ENCODE measurements at regions not wholly inside any gene's neighbourhood (a gene's known extent, or its start where the extent isn't known, plus 50 kb on each side); places are given as distances from the start of the nearest gene placed in this dataset.

DNA sequence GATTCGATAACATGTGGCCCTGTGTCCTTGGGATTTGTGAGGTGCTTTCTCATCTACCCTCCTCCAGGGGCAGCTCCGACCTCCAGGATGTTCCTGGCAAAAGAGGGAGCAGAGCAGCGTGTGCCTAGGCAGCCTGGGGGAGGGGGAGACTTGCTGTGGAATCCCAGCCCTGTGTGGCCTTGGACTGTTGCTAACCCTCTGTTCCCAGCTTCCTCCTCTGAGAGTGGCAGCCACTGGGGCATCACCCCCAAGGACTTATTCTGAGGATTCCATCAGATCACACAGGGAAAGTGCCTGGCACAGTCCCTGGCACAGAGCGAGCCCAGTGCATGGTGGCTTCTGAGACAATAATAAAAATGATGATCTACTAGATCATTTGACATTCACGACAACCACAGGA lies 265.1 kb upstream of the MVB12B start:
- no peak overlapping the region for H3K4me2 ChIP-seq (replicated peaks; ENCODE audit: extremely low read depth, low read length, poor library complexity, severe bottlenecking)
- H2AFZ ChIP-seq (ENCODE audit: insufficient read depth, low read depth, low read length, poor library complexity, severe bottlenecking), result no peak overlapping the region
- intact Hi-C loops (cut with micrococcal nuclease), result no loop called here
- TF ChIP-seq, protein P1, sequence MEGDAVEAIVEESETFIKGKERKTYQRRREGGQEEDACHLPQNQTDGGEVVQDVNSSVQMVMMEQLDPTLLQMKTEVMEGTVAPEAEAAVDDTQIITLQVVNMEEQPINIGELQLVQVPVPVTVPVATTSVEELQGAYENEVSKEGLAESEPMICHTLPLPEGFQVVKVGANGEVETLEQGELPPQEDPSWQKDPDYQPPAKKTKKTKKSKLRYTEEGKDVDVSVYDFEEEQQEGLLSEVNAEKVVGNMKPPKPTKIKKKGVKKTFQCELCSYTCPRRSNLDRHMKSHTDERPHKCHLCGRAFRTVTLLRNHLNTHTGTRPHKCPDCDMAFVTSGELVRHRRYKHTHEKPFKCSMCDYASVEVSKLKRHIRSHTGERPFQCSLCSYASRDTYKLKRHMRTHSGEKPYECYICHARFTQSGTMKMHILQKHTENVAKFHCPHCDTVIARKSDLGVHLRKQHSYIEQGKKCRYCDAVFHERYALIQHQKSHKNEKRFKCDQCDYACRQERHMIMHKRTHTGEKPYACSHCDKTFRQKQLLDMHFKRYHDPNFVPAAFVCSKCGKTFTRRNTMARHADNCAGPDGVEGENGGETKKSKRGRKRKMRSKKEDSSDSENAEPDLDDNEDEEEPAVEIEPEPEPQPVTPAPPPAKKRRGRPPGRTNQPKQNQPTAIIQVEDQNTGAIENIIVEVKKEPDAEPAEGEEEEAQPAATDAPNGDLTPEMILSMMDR (IDR thresholded peaks at IDR 0.05), result no peak
- no peak overlapping the region for H3K4me3 ChIP-seq (replicated peaks in 1 of 3; ENCODE audit: low read depth in 2 of 3, low read length in 3 of 3)
- no peaks in the 10 kb centered on the region for H3K36me3 ChIP-seq (replicated peaks in 1 of 2; ENCODE audit: control insufficient read depth in 1 of 2, insufficient read depth in 2 of 2, low read length in 2 of 2)
- no peaks in the 10 kb centered on the region for H3K4me1 ChIP-seq (ENCODE audit: control insufficient read depth in 1 of 2, insufficient read depth in 2 of 2, low read length in 2 of 2)
- H3K9me3 ChIP-seq (replicated peaks in 1 of 2; ENCODE audit: control insufficient read depth in 1 of 2, insufficient read depth in 1 of 2, low read length in 2 of 2), result no peaks in the 10 kb centered on the region
- Mint-ChIP-seq H3K36me3 (no peaks in the 10 kb centered on the region), H3K27ac (no peak overlapping the region), H3K4me3 (no peak overlapping the region), H3K27me3 (ENCODE audit: low read depth in 3 of 3) (peaks cover 5 to 11% (median 10%) of the 10 kb centered on the region in 3 donors), H3K9me3 (peaks cover 0 to 5% (median 0%) of the 10 kb centered on the region in 7 donors), H3K4me1 (no peaks in the 10 kb centered on the region)
- no peaks in the 10 kb centered on the region for H3K27me3 ChIP-seq (ENCODE audit: control insufficient read depth in 2 of 2, insufficient read depth in 2 of 2, low read length in 2 of 2)
- H3K79me2 ChIP-seq (ENCODE audit: insufficient read depth, low read length), result no peaks in the 10 kb centered on the region
- no peak overlapping the region for H3K27ac ChIP-seq (ENCODE audit: low read depth in 1 of 2, low read length in 2 of 2)
- no peak for DNase-seq
- no peak overlapping the region for H3K9ac ChIP-seq (ENCODE audit: insufficient read depth, low read length, poor library complexity, severe bottlenecking)
- WGBS (ENCODE audit: insufficient coverage), result no CpG with 5 or more reads among the region's 5 CpGs
- H4K20me1 ChIP-seq (ENCODE audit: insufficient read depth, low read length), result no peaks in the 10 kb centered on the region

DNA sequence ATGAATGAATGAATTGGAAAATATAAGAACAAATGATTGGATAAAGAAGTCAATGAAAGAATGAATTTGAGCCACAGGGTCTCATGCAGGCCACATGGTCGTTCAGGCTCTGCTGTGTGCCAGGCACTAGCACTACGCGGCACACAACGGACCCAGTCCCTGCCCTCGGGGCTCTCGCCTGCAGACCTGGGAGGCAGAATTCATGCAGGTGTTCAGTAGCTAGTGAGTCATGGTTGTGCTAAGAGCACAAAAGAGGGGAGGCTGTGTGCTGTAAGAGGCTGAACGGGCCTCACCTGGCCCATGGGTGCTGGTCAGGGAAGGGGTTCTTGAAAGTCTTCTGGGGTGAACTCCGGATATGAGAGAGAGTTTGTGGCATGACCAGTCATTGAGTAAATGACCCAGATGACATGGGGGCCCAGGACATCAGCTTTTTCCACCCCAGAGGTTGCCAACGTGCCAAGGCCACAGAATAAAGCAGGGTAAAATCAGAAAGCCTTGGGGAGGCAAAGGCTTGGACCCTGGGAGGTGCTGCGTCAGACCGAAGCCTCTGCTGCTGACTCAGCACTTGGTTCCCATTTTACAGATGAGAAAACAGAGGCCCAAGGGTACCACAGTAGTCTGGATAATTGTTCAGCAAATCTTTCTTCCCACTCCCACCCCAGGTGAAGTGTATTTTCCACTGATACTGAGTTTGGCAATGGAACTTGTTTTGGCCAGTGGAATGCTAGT lies 264.3 kb upstream of the MVB12B start:
- DNase-seq, result no peak
- Histone ChIP-seq H3K9ac (ENCODE audit: insufficient read depth, low read length, poor library complexity, severe bottlenecking) (no peak overlapping the region), H3K79me2 (ENCODE audit: insufficient read depth, low read length) (no peaks in the 10 kb centered on the region), H4K20me1 (ENCODE audit: insufficient read depth, low read length) (no peaks in the 10 kb centered on the region), H3K27me3 (ENCODE audit: control insufficient read depth in 2 of 2, insufficient read depth in 2 of 2, low read length in 2 of 2) (no peaks in the 10 kb centered on the region), H2AFZ (ENCODE audit: insufficient read depth, low read depth, low read length, poor library complexity, severe bottlenecking) (no peak overlapping the region), H3K4me3 (replicated peaks in 1 of 3; ENCODE audit: low read depth in 2 of 3, low read length in 3 of 3) (no peak overlapping the region), H3K27ac (ENCODE audit: low read depth in 1 of 2, low read length in 2 of 2) (no peak overlapping the region), H3K36me3 (replicated peaks in 1 of 2; ENCODE audit: control insufficient read depth in 1 of 2, insufficient read depth in 2 of 2, low read length in 2 of 2) (no peaks in the 10 kb centered on the region), H3K4me1 (ENCODE audit: control insufficient read depth in 1 of 2, insufficient read depth in 2 of 2, low read length in 2 of 2) (no peaks in the 10 kb centered on the region), H3K4me2 (replicated peaks; ENCODE audit: extremely low read depth, low read length, poor library complexity, severe bottlenecking) (no peak overlapping the region), H3K9me3 (replicated peaks in 1 of 2; ENCODE audit: control insufficient read depth in 1 of 2, insufficient read depth in 1 of 2, low read length in 2 of 2) (no peaks in the 10 kb centered on the region)
- intact Hi-C loops (cut with micrococcal nuclease), result no loop called here
- H3K36me3 Mint-ChIP-seq, result no peaks in the 10 kb centered on the region
- no peak overlapping the region for H3K4me3 Mint-ChIP-seq
- H3K27ac Mint-ChIP-seq, result peak overlapping the region in 1 of 7 donors; percentile 35
- TF ChIP-seq, protein P1 (IDR thresholded peaks at IDR 0.05), result no peak
- peaks cover 12 to 13% (median 12%) of the 10 kb centered on the region in 3 donors for H3K27me3 Mint-ChIP-seq (ENCODE audit: low read depth in 3 of 3)
- 97% methylated on average over 9 of the region's 11 CpGs for WGBS (ENCODE audit: insufficient coverage)
- H3K9me3 Mint-ChIP-seq, result peaks cover 0 to 5% (median 0%) of the 10 kb centered on the region in 7 donors
- H3K4me1 Mint-ChIP-seq, result no peaks in the 10 kb centered on the region

Data from CD14-positive monocyte (primary cell).